ENCODE measurements at regions not wholly inside any gene's neighbourhood (a gene's known extent, or its start where the extent isn't known, plus 50 kb on each side); places are given as distances from the start of the nearest gene placed in this dataset.

DNA sequence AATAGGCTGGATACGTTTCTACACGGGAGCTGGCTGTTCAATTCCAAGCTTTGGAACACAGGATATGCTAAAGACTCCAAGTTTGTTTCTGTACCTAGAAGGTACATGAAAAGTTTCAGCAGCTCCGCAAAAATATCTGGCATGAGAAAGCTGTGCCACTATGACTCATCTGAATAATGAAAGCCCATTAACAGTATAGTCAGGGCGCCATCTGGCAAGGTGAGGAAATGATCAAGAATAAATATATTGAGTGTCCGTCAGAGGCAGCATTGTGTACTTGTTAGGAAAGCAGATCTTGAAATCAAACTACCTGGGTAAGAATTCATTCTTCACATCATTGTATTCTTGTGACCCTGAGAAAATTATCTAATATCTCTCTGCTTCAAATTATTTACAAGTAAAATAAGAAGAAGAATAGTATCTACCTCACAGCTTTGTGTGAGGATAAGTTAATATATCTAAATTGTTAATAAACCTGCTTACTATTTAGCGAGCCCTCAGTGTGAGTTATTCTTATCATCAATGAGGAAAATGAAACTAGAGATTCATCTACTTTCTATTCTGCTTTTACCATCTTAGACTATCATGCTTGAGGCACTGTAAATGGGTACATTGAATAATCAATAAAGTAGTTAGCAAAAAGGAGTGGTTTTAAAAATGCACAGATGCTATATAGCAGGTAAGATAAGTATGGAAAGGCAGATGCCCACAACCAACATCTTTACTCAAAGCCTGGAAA lies 53.5 kb downstream of the FSCB start:
- TF ChIP-seq CTCF (conservative IDR thresholded peaks at IDR 0.05), result peak; percentile 30
- no peak for TF ChIP-seq ZFX (IDR thresholded peaks at IDR 0.05)
